IPS-NIHi7 (cell line): ENCODE measurements at regions not wholly inside any gene's neighbourhood (a gene's known extent, or its start where the extent isn't known, plus 50 kb on each side); places are given as distances from the start of the nearest gene placed in this dataset.

Experiments
- DNase-seq: peaks from one replicate; pipeline ENCODE4 v3.0.0; 2012; ENCODE audit warnings: mixed read lengths; ENCODE audit errors: extremely low spot score

- DNase-seq: no peak
Observed at GRCh38 chr9:108551030-108551841, 304.6 kb downstream of the ACTL7B start.

DNA sequence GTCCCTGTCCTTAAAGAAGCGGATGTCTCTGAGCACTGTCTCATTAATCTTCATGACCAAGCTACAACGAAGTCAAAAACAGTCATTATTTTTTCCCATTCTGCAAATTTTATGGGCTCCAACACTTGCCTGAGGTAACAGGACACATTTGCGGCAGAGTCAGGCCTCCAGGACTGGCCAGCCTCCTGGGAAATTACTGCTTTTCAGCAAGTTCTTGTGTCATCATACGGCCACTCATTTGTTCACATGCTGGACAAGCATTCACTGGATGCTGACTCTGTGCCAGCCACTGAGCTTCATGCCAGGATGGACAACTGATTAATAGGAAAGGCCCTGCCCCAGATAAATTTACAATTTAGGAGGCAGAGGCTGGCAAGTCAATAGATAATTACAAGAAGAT is 305.7 kb downstream of the ACTL7B start:
- DNase-seq: no peak

GRCh38 chr9:108549184-108549583 is 306.6 kb downstream of the ACTL7B start:
- DNase-seq: no peak

DNA sequence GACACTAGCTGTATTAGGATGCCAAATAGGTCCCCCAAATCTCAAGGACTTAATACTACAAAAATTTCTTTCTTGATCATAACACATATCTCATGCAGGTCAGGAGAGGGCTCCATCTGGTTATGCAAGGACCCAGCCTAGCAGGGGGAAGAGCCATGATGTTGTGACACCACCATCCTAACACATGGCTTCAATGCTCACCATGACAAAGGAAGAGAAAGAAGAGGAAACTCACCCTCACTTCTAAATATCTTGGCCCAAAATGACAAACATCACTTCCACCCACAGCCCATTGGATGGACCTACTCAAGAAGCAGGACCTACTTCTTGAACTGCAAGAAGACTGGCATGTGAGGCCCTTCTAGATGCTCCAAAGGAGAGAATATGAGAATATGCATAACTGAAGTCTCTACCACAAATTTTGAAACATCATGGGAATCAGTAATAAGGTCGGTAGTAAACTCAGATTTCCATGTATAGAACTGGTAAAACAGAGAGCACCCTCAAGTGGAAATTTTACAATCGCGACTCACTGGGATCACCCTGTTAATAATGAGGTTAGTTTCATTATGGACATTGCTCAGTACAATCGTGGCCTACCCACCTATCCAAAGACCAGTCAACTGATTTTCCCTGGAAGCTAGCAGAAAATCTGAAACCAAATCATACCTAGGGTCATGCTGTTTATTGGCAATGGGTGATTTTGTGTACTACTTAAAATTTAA is 308.2 kb downstream of the ACTL7B start:
- DNase-seq: no peak

DNA sequence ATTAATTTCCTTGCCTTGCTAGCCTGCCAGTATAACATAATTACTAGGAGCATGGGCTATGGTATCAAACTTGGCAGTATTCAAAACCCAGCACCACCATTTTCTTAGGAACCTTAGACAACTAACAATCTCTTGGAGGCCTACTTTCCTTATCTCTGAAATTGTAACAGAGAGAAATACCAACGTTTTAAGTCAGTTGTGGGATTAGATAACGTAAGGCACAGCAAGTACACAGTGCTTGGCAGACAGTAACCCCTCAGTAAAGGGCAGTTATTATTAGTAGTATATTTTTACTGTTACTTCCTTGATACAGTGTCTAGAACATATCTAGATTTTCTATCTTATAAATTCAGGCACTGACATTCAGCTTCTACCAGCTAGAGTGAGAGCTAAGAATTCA is 309.6 kb downstream of the ACTL7B start:
- no peak for DNase-seq

GRCh38 chr9:108545436-108545835 is 310.4 kb downstream of the ACTL7B start:
- DNase-seq: no peak

- no peak for DNase-seq
Observed at GRCh38 chr9:108544866-108545265, 310.9 kb downstream of the ACTL7B start.

- peak; percentile 55 for DNase-seq
Observed at GRCh38 chr9:108543251-108543778, 312.5 kb downstream of the ACTL7B start.

DNA sequence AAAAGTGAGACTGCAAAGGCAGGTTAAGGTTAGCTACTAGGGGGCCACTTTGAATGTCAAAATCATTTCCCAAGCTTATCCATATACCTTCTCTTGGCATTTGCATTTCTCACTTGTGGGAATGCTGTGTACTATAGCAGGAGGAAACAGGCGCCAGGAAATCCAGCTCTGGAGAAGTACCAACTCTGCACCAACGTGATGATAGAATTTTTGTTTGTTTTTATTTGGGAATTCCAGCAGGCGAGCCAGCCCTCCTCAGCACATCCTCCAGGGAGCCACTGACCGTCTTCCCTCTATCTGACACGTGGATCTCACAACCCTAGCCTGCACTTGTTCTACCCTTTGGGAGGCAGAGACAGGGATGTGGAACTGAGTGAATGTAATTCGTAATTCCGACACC is 318.0 kb downstream of the ACTL7B start:
- no peak for DNase-seq

DNA sequence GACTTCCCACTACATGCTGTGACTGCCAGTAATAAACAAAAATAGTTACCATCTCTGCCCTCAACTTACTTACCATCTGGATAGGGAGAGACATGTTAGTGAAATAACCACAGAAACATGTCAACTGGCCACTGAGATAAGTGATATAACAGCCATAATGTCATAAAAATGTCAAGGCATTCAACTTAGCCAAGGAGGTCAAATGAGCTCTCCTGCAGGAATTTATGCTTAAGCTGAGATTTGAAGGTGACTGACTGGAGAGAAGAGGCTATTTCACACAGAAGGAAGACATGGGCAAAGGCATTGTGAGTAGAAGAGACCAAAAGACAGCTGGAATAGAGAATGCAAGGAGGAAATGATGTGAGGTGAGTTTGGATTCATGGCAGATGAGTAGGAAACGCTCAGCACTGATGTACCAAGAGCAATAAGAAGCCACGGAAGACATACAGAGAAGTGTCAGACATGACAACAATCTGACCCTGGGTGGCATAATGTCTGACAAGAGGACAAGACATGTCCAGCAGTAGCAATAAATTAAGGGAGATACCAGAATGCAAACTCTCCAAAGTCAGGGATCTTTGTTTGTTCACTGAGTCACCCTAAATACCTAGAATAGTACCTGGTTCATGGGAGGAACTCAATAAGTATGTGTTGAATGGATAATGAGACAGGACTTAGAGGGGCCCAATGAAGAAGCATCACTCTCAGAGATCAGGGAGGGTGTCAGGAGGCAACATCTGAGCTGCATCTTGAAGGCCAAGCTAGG is 318.8 kb downstream of the ACTL7B start:
- DNase-seq: no peak

- DNase-seq: peak; percentile 37
Observed at GRCh38 chr9:108535526-108535925, 320.3 kb downstream of the ACTL7B start.

- no peak for DNase-seq
Observed at GRCh38 chr9:108534741-108535140, 321.0 kb downstream of the ACTL7B start.

- DNase-seq: no peak
Observed at GRCh38 chr9:108530141-108530540, 325.6 kb downstream of the ACTL7B start.

DNA sequence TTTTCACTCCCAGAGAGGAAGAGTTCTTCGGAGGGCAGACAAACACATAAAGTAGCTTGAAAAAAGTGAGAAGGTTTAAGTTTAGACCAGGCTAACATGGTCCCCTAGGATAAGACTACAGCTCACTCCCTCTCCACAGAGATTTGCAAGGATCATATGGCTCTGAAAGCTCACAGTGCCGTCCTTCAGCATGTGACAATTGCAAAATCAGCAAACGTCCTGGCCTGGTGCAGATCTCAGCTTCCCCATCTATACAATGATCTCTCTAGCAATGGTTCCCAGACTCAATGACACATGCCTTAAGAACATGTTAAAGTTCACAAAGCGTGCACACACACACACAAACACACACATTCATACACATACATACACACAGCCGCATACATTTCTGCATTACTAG is 327.6 kb downstream of the ACTL7B start:
- DNase-seq: no peak

DNA sequence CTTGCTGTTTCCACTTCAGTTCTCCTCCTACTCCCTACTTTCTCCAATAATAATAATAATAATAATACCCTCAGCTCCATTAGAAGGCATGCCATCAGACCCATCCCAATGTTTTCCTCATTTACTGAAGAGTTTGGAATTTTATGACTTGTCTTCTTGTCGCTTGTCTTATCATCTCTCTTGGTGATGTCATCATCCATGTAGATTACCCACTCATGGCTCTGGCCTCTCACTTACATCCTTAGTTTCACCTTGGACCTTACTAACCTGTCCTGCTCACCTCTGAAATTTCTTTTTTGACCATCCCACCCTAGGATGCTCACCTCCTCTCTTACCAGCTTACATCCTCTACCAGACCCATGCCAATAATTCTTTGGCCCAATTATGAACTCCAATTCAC is 329.3 kb downstream of the ACTL7B start:
- no peak for DNase-seq

- no peak for DNase-seq
Observed at GRCh38 chr9:108525186-108525585, 330.6 kb downstream of the ACTL7B start.

GRCh38 chr9:108521063-108521590 is 334.7 kb downstream of the ACTL7B start:
- no peak for DNase-seq

DNA sequence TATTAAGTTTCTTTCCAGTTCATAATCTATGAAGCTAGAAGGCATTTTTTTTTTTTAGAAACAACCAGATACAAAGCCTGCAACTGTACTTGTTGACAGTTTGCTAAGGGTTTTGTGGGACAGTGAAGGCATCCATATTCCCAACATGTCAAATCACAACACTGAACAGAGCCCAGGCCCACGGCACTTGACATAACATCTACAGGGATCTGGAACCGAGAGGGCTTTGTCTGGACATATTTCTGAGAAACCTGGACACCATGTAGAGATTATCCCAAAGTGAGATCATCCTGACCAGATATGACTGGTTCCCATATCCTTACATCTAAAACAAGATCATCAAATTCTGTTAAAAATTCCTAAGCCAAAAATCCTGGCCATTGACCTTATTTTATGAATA is 336.3 kb downstream of the ACTL7B start:
- no peak for DNase-seq

- DNase-seq: no peak
Observed at GRCh38 chr9:108517651-108518365, 338.0 kb downstream of the ACTL7B start.

GRCh38 chr9:108516391-108516790 is 339.4 kb downstream of the ACTL7B start:
- DNase-seq: no peak

- DNase-seq: peak; percentile 33
Observed at GRCh38 chr9:108515856-108516255, 339.9 kb downstream of the ACTL7B start.
